IPS-NIHi11 (cell line): ENCODE measurements at regions not wholly inside any gene's neighbourhood (a gene's known extent, or its start where the extent isn't known, plus 50 kb on each side); places are given as distances from the start of the nearest gene placed in this dataset.
"Not testable (repeated sequence)": the region's sequence is repeated elsewhere in the genome, so short reads cannot be mapped to it uniquely, and the experiment has no call there.

ENCODE experiments used
- DNase-seq: peaks from one replicate; pipeline ENCODE4 v3.0.0; 2012; ENCODE audit warnings: mixed read lengths, low spot score

- no peak for DNase-seq
These were observed 703.4 kb upstream of the LINC00305 start for GRCh38 chr18:64852281-64852680.

GRCh38 chr18:64851726-64852125 lies 702.8 kb upstream of the LINC00305 start:
- DNase-seq: no peak

- DNase-seq: no peak
These were observed 701.9 kb upstream of the LINC00305 start for GRCh38 chr18:64850791-64851190.

GRCh38 chr18:64840911-64841701 lies 692.2 kb upstream of the LINC00305 start:
- no peak for DNase-seq

GRCh38 chr18:64810354-64810753 lies 661.5 kb upstream of the LINC00305 start:
- DNase-seq: no peak

GRCh38 chr18:64809801-64810200 lies 660.9 kb upstream of the LINC00305 start:
- no peak for DNase-seq

- no peak for DNase-seq
These were observed 658.7 kb upstream of the LINC00305 start for GRCh38 chr18:64807560-64807959.

- no peak for DNase-seq
These were observed 657.8 kb upstream of the LINC00305 start for GRCh38 chr18:64806691-64807090.

GRCh38 chr18:64806232-64806631 lies 657.3 kb upstream of the LINC00305 start:
- no peak for DNase-seq

GRCh38 chr18:64803471-64803870 lies 654.6 kb upstream of the LINC00305 start:
- DNase-seq: no peak

- DNase-seq: no peak
These were observed 651.3 kb upstream of the LINC00305 start for GRCh38 chr18:64800151-64800550.

- no peak for DNase-seq
These were observed 650.5 kb upstream of the LINC00305 start for GRCh38 chr18:64799376-64799775.

- no peak for DNase-seq
These were observed 642.3 kb upstream of the LINC00305 start for GRCh38 chr18:64791236-64791635.

- no peak for DNase-seq
These were observed 636.8 kb upstream of the LINC00305 start for GRCh38 chr18:64785686-64786085.

- DNase-seq: no peak
These were observed 628.7 kb upstream of the LINC00305 start for GRCh38 chr18:64777556-64777955.

GRCh38 chr18:64765908-64766307 lies 617.0 kb upstream of the LINC00305 start:
- DNase-seq: no peak

GRCh38 chr18:64752707-64753106 lies 603.8 kb upstream of the LINC00305 start:
- no peak for DNase-seq

GRCh38 chr18:64749884-64750283 lies 601.0 kb upstream of the LINC00305 start:
- DNase-seq: no peak

GRCh38 chr18:64747803-64748202 lies 598.9 kb upstream of the LINC00305 start:
- peak; percentile 8 for DNase-seq

- no peak for DNase-seq
These were observed 594.0 kb upstream of the LINC00305 start for GRCh38 chr18:64742898-64743297.

GRCh38 chr18:64734063-64734462 lies 585.2 kb upstream of the LINC00305 start:
- no peak for DNase-seq

- not testable (repeated sequence) for DNase-seq
These were observed 576.8 kb upstream of the LINC00305 start for GRCh38 chr18:64725657-64726056.

GRCh38 chr18:64720781-64721464 lies 572.0 kb upstream of the LINC00305 start:
- no peak for DNase-seq

- DNase-seq: no peak
These were observed 569.9 kb upstream of the LINC00305 start for GRCh38 chr18:64718808-64719207.
